Tibial nerve (tissue), 3 donors: ENCODE measurements at regions not wholly inside any gene's neighbourhood (a gene's known extent, or its start where the extent isn't known, plus 50 kb on each side); places are given as distances from the start of the nearest gene placed in this dataset.

Experiments
- CTCF ChIP-seq, 5 experiments: fragments of 200-600 bp in 3 of 5; fragments of 450-650 bp in 2 of 5; sonication (generic) in 3 of 5; IDR thresholded peaks; one replicate each; pipeline ENCODE4 v1.5.1; 2016 to 2019; ENCODE audit warnings: antibody characterized with exemption in 5 of 5, mild to moderate bottlenecking in 3 of 5, moderate library complexity in 2 of 5
- POLR2A ChIP-seq, 2 donors: fragments of 450-650 bp; IDR thresholded peaks; one replicate each; pipeline ENCODE4 v1.6.1; 2017; ENCODE audit warnings: antibody characterized with exemption in 2 of 2, mild to moderate bottlenecking in 2 of 2, moderate library complexity in 2 of 2

- TF ChIP-seq POLR2A (IDR thresholded peaks at IDR 0.05) (no peak), CTCF (IDR thresholded peaks at IDR 0.05) (no peak)
These were observed 733.0 kb upstream of the DPPA4 start for GRCh38 chr3:110070161-110070916.
